NCI-H2171 (cell line): ENCODE measurements at regions not wholly inside any gene's neighbourhood (a gene's known extent, or its start where the extent isn't known, plus 50 kb on each side); places are given as distances from the start of the nearest gene placed in this dataset.

ENCODE experiments used
- DNase-seq: peaks from one replicate; lab custom pipeline; 2025; lab: John Stamatoyannopoulos, UW

DNA sequence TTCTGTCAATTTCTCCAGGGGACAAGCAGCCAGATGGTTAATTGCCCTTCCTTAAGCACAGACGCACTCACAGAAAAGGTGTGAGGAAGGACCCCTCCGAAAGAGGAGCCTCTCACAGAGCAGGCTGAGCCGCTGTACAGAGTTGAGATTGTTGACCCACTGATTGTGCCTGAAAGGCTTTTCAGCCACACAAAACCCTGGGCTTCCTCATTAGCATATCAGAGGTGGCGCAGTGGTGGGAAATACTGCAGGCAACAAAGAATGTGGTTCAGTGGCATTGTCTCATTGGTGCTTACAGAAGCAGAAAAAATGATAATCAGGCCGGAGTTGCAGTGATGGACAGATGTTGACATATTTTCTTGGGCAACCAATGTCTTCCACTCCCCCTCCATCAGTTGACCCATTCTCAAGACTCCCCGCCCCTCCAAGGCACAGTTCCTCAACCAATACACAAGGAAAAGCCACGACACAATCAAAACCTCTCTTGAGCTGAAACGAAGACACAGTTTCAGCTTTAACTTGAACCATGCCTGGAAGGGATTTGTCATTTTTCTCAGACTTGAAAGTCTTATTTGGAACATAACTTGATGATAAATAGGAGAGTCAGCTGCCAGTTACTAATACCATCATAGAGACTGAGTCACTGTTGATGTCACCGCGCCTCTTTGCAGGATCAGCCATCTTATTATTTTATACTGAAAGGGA lies 53.1 kb downstream of the ATXN3L start:
- no peak for DNase-seq

- no peak for DNase-seq
Measured at GRCh38 chrX:13265549-13266132, 54.2 kb downstream of the ATXN3L start.

DNA sequence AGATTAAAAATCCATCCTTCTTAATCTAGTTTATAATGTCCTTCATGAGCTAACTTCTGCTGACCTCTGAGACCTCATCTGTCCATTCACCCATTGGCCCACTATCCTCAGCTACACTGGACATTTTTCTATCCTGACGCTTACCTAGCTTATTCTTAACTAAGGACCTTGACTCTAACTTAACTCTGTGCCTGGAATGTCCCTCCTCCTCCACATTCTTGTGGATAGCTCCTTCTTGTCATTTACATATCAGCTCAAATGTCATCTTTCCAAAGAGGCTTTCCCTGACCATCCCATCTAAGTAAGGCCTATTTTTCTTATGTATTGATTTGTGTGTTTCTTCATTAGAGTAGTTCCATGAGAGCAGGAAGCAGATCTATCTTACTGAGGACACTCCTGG lies 54.7 kb downstream of the ATXN3L start:
- no peak for DNase-seq

DNA sequence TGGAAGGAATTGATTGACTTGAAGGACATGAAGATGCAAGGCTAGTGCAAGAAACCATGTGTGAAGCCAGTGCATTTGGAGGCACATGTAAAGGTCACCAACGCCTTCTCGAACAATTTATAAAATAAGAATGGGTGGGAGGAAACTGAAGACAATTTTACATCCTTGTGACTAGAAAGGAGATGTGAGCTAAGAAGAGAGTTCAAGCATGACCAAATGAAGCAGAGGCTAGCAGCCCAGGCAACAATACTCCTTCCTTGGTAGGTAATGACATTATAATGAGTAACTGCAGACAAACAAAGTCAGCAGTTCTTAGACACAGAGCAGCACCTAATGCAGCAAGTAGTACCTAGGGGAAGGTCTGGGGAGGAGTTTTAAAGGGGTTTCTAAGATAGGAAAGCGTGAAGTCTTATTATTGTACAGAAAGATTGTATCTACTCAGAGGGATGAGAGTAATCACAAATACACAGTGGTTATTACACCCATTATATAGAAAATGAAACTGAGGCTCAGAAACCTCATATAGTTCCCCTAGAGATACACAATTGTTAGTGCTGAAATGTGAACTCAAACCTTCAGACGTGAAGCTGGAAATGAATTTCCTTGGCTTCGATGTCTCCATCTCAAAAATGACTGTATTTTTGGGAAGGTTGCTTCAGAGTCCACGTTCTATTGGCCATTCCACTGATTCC lies 56.1 kb downstream of the ATXN3L start:
- no peak for DNase-seq

DNA sequence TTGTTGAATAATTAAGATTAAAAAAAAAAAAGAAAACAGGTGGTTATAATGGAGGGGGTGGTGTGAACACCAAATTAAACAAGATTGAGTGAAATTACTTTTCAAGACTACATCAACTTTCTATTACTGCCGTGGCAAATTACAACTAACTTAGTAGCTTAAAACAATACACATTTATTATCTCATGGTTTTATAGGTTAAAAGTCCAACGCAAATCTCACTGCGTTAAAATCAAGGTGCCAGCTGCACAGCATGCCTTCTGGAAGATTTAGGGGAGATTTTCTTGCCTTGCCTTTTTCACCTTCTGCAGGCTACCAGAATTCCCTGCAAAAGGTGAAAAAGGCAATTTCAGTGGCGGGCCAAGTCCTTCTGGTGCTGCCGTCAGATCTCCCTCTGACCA lies 58.5 kb downstream of the ATXN3L start:
- no peak for DNase-seq

GRCh38 chrX:13260598-13260997 lies 59.3 kb downstream of the ATXN3L start:
- DNase-seq: no peak

DNA sequence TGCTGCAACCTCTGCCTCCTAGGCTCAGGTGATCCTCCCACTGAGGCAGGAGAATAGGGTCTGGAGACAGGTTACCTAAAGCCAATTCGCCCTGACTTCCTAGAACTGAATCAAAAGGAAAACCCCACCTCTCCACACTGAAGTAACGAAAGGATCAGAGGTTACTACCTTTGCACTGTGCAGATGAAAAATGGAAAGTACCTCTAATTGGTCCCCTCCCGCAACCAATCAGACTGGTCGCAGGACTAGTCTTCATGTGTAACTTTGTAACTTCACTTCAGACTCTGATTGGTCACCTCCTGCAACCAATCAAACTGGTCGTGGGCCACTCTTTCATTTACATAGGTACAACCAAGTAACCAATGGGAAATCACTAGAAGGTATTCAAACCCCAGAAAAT lies 61.1 kb downstream of the ATXN3L start:
- DNase-seq: no peak

GRCh38 chrX:13258052-13258444 lies 61.8 kb downstream of the ATXN3L start:
- DNase-seq: no peak

- no peak for DNase-seq
Measured at GRCh38 chrX:13257223-13258051, 62.4 kb downstream of the ATXN3L start.

DNA sequence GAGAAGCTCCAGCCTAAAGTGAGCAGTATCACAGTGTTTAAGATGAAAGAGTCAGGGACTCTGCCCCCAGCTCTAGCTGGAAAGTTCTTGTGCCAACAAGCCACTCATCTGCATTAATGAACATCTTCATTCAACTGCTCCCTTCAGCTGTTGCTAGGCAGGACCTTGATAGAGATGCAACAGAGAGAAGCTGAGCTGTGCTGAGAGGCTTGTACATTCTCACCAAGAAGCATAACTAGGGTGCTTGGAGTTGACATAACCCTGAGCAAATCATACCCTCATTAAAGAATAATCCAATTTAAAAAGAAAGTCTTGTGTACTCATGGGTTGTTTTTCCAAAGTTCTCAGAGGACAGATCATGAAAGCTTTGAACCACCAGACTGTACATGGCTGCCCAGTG lies 63.2 kb downstream of the ATXN3L start:
- no peak for DNase-seq

DNA sequence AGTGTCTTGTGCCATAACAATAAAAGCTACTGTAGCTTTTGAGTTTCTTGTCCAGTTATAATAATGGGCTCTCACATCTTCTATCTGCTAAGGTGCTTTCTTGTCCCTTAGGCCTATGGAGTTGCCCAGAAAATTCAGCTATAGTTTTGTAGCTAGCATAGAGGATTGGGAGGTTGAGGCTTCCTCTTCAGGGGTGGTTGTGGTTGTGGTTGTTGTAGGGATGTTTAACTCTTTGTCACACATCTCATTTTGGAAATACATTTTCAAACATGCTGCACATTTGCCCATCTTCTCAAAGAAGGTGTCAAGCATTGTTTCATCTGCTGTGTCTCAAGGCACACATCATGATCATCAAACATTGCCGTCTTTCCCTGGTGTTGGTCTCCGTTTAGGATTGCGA lies 65.0 kb downstream of the ATXN3L start:
- DNase-seq: no peak

DNA sequence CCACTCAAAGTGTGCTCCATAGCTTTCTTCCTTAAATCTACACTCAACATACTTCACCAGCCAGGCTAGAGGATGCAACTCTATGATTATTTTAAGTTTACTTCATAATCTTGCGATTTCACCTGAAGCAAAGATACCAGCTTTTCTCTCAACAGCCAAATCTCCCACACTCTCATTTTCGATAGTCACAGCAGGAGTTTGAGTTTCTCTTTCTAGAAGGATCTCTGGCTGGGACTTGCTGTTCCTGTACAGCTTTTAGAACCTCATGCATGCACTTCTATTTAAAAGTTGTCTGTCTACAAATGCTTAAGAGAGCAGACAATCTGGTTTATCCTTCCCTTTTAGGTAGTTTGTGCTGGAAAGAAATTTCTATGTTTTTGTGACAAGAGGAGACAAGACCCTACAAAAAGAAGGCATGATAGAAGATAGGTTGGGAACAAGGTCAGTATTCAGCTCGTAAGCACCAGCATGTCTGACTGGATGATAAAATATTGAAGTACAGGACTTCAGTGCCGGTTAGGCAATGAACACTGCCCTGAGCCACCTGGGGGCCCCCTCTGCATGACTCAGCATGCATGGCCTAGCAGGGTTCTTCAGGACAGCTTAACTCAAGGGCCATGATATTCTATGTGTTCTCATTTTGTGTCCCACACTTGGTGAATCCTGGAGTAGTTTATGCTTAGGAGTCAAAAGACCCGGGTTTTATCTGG lies 65.6 kb downstream of the ATXN3L start:
- no peak for DNase-seq

GRCh38 chrX:13253223-13253622 lies 66.6 kb downstream of the ATXN3L start:
- DNase-seq: no peak

GRCh38 chrX:13252726-13253125 lies 67.1 kb downstream of the ATXN3L start:
- DNase-seq: no peak

- DNase-seq: no peak
Measured at GRCh38 chrX:13250826-13251580, 68.8 kb downstream of the ATXN3L start.

DNA sequence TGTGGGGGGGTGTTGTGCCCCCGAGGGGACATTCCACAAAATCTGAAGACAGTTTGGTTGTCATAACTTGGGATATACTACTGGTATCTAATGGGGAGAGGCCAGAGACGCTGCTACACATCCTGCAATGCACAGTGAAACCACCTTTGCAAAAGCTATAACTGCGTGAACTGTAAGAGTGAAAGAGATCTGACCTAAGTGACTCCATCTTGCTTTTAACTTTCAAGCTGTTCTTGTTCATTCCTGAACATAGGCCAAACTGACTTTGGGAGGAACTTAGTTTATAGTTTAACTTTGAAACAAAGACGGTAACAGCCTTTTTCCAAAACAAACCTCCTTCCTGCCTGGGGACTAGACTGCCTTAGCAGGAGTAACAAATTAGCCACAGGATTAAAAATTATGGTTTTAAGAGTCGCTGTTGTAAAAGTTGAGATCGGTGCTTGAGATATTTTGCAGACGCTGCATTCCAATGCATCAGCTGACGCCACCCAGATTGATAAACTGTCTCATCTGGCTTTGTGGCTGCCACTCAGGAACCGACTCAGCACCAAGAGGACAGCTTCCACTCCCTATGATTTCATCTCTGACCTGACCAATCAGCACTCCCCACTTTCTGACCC lies 70.9 kb downstream of the ATXN3L start:
- no peak for DNase-seq

DNA sequence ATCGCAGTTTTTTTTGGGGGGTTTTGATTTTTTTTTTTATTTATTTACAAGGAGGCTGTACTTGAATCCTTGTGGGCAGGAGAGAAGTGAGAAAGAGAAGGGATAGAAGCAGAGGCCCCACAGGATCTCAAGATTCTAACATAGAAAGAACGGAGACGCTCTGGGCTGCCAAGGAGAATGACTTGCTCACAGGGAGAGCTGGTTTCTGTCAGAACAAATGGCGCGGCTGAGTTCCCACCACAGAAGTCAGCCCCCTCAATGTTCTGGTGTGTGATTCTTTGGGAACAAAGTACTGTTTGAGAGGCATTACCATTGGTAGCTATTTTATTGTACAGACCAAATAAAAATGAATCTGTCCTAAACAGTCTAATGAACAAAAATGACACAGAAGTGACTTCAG lies 80.6 kb downstream of the ATXN3L start:
- DNase-seq: no peak

GRCh38 chrX:13235930-13236329 lies 83.9 kb downstream of the ATXN3L start:
- DNase-seq: peak; percentile 16

- no peak for DNase-seq
Measured at GRCh38 chrX:13232484-13232883, 87.4 kb downstream of the ATXN3L start.

DNA sequence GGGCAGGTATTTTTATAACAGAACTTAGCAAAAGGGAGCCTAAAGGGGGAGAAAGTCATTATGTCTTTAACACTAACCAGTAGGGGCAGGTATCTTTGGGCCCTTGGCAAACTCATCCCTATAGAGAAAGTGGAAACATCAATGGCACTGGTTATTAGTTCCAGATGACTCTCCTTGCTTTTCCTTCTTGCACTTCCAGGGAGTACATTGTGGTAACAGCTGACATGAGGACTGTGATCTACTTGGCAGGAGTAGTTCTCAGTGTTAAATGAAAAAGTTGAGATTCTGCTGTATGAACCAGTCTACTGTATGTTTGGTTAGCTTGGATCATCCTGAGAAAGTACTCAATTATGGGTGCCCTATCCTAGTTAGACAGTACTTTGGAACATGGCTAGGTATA lies 93.6 kb downstream of the ATXN3L start:
- DNase-seq: no peak
